OCI-LY7 (cell line): ENCODE measurements at regions not wholly inside any gene's neighbourhood (a gene's known extent, or its start where the extent isn't known, plus 50 kb on each side); places are given as distances from the start of the nearest gene placed in this dataset.

ENCODE experiments used
- BruUV-seq: library from RNA; stranded (reverse); fragments of 400-500 nt; replicated peaks from 2 replicates; lab custom pipeline; 2021; lab: Mats Ljungman, UMichigan
- CTCF ChIA-PET: fragments of 300-600 bp; sonication (Branson Sonifier 250); formaldehyde crosslinking; loops from one replicate; lab custom pipeline; 2022; ENCODE audit warnings: antibody characterized with exemption; ENCODE audit not compliant: unreplicated experiment; lab: Charles Lee
- POLR2A ChIA-PET: fragments of 300-600 bp; sonication (Branson Sonifier 250); formaldehyde crosslinking; loops from one replicate; lab custom pipeline; 2022; ENCODE audit warnings: antibody characterized with exemption; lab: Charles Lee
- DNase-seq: peaks from one replicate; pipeline ENCODE4 v3.0.0-alpha.2; 2015; ENCODE audit warnings: low spot score
- H2AFZ ChIP-seq: fragments of 200-600 bp; sonication (generic), shearing (Covaris generic); 2 replicates; pipeline ENCODE4 v1.6.1; 2014; ENCODE audit warnings: mild to moderate bottlenecking, antibody characterized with exemption, low read length, moderate library complexity
- H3K27ac ChIP-seq: fragments of 200-600 bp; sonication (generic); 2 replicates; pipeline ENCODE4 v1.5.1; 2014; ENCODE audit warnings: mixed run types, low read depth, mild to moderate bottlenecking, moderate library complexity, low read length, inconsistent platforms; ENCODE audit not compliant: poor library complexity, severe bottlenecking
- H3K36me3 ChIP-seq: fragments of 200-600 bp; sonication (generic); 2 replicates; pipeline ENCODE4 v1.6.1; 2014; ENCODE audit warnings: mild to moderate bottlenecking, antibody characterized with exemption, low read length, moderate library complexity, mixed read lengths; ENCODE audit not compliant: insufficient read depth
- H3K4me1 ChIP-seq: fragments of 200-600 bp; sonication (generic); 2 replicates; pipeline ENCODE4 v1.5.1; 2014; ENCODE audit warnings: mild to moderate bottlenecking, low read length; ENCODE audit not compliant: insufficient read depth, poor library complexity, severe bottlenecking
- H3K4me2 ChIP-seq: fragments of 200-600 bp; sonication (generic); 2 replicates; pipeline ENCODE4 v1.6.1; 2014; ENCODE audit warnings: mild to moderate bottlenecking, low read length
- H3K4me3 ChIP-seq: fragments of 200-600 bp; sonication (generic); 2 replicates; pipeline ENCODE4 v1.5.1; 2014; ENCODE audit warnings: mild to moderate bottlenecking, low read depth, low read length; ENCODE audit not compliant: poor library complexity, severe bottlenecking
- H3K79me2 ChIP-seq: fragments of 200-600 bp; sonication (generic); 2 replicates; pipeline ENCODE4 v1.6.1; 2016; ENCODE audit warnings: low read depth, mild to moderate bottlenecking, low read length, moderate library complexity, mixed read lengths; ENCODE audit not compliant: insufficient read depth
- H3K9me2 ChIP-seq: fragments of 200-600 bp; sonication (generic); 2 replicates; pipeline ENCODE4 v1.6.1; 2016; ENCODE audit warnings: mild to moderate bottlenecking, low read length, mixed read lengths; ENCODE audit not compliant: insufficient read depth
- H3K9me3 ChIP-seq: fragments of 200-600 bp; sonication (generic); 2 replicates; pipeline ENCODE4 v1.6.1; 2014; ENCODE audit warnings: mild to moderate bottlenecking, mixed run types, low read length, mixed read lengths
- H4K20me1 ChIP-seq: fragments of 200-600 bp; sonication (generic); 2 replicates; pipeline ENCODE4 v1.6.1; 2014; ENCODE audit warnings: mild to moderate bottlenecking, antibody characterized with exemption, low read length, moderate library complexity, mixed read lengths; ENCODE audit not compliant: insufficient read depth
- CTCF ChIP-seq: fragments of 200-600 bp; sonication (generic); conservative IDR thresholded peaks from 2 replicates; pipeline ENCODE4 v1.5.1; 2014; ENCODE audit warnings: mild to moderate bottlenecking, antibody characterized with exemption, low read length, moderate library complexity, mixed read lengths
- EZH2phosphoT487 ChIP-seq: fragments of 200-600 bp; sonication (generic); IDR thresholded peaks from 2 replicates; pipeline ENCODE4 v1.6.1; 2018; ENCODE audit warnings: low read depth, borderline replicate concordance, mild to moderate bottlenecking, mixed run types, antibody characterized with exemption, low read length, moderate library complexity, mixed read lengths
- intact Hi-C: fragments of 100-400 bp; cut with micrococcal nuclease; formaldehyde crosslinking; loops from one replicate; pipeline ENCODE4 v1.10.0; 2022; ENCODE audit not compliant: unreplicated experiment

GRCh38 chr1:36622741-36623648 is 140.3 kb upstream of the CSF3R start:
- H3K4me1 ChIP-seq: no peaks in the 10 kb centered on the region
- intact Hi-C loops: no loop called here
- H3K4me3 ChIP-seq: no peak overlapping the region
- no peaks in the 10 kb centered on the region for H3K9me3 ChIP-seq
- H3K4me2 ChIP-seq: no peak overlapping the region
- no peaks in the 10 kb centered on the region for H4K20me1 ChIP-seq
- H3K27ac ChIP-seq: no peak overlapping the region
- H3K36me3 ChIP-seq: no peaks in the 10 kb centered on the region
- no peak overlapping the region for H2AFZ ChIP-seq
- no peaks in the 10 kb centered on the region for H3K79me2 ChIP-seq
- no TSS peak for BruUV-seq
- TF ChIP-seq EZH2phosphoT487 (no peak), CTCF (no peak)
- ChIA-PET CTCF (no interaction called here), POLR2A (interaction anchor here (0.6 kb wide), 1 partner anchor 976 kb away, joined by 3 read pairs; no protein-coding TSS in a partner anchor)
- no peaks in the 10 kb centered on the region for H3K9me2 ChIP-seq
- DNase-seq: no peak

GRCh38 chr1:36621531-36621930 is 138.8 kb upstream of the CSF3R start:
- intact Hi-C loops: no loop called here
- no peak overlapping the region for H3K4me2 ChIP-seq

More at GRCh38 chr1:36621531-36621930, 138.8 kb upstream of the CSF3R start:
- H3K9me3 ChIP-seq: no peaks in the 10 kb centered on the region
- ChIA-PET POLR2A (no interaction called here), CTCF (no interaction called here)
- H3K9me2 ChIP-seq: no peaks in the 10 kb centered on the region
- TF ChIP-seq EZH2phosphoT487 (no peak), CTCF (no peak)
- no peaks in the 10 kb centered on the region for H4K20me1 ChIP-seq
- H3K36me3 ChIP-seq: no peaks in the 10 kb centered on the region
- BruUV-seq: no TSS peak
- H3K79me2 ChIP-seq: no peaks in the 10 kb centered on the region
- H3K27ac ChIP-seq: no peak overlapping the region
- H2AFZ ChIP-seq: no peak overlapping the region
- no peak for DNase-seq
- H3K4me3 ChIP-seq: no peak overlapping the region
- no peaks in the 10 kb centered on the region for H3K4me1 ChIP-seq
